ENCODE measurements at regions not wholly inside any gene's neighbourhood (a gene's known extent, or its start where the extent isn't known, plus 50 kb on each side); places are given as distances from the start of the nearest gene placed in this dataset.
"Not testable (repeated sequence)": the region's sequence is repeated elsewhere in the genome, so short reads cannot be mapped to it uniquely, and the experiment has no call there.

GRCh38 chr5:118551031-118551430 lies 437.3 kb downstream of the DTWD2 start:
- DNase-seq: no peak
- H3K4me3 ChIP-seq: no peak overlapping the region
- no peaks in the 10 kb centered on the region for H3K36me3 ChIP-seq
- H3K9me3 ChIP-seq: no peaks in the 10 kb centered on the region
- peaks cover 3% of the 10 kb centered on the region; the same call in 1 of the 2 replicates for H3K27me3 ChIP-seq

DNA sequence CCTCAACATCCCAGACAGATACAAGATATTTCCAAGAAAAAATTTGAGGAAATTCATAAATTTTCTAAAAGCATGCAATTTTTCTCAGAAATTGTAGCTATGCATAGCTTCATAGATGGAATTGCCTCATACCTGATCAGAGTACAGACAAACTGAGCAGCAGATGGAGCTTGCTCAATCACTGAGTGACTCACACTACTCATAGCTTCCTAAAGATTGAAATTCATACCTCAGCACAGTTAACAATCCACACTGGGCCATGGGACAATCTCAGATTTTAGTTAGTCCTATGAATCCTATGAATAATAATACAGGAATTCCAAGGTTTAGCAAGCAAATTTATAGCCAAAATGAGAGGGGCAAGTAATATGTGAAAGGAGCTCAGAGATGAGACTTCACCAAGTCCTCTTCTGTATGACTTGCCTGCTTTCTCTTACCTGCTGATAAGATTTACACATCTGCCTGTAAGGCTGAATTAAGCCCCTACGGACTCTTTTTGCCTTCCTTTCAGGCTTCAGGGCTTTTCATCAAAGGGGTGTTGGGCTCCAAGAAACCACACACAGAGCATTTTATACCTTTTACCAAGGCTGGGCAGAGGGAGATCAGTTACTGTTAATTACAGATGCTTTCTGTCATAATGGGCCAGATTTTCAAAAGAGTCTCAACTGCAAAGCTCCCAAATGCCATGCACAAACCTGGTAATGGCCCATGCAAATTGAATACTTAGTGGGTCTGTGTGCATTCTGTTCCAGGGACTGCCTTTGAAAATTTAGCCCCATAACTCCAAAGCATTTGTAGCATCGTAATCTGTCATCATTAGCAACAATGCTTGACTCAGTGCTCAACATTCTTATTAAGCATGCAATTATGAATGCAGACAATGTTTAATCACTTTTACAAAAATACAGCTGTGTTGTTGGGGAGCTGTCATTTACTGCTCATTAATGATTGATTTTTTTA lies 439.3 kb downstream of the DTWD2 start:
- peak; percentile 34 for DNase-seq
- Histone ChIP-seq H3K27me3 (peaks cover 7% of the 10 kb centered on the region; the same call in 1 of the 2 replicates), H3K36me3 (no peaks in the 10 kb centered on the region), H3K4me3 (no peak overlapping the region), H3K9me3 (no peaks in the 10 kb centered on the region)

DNA sequence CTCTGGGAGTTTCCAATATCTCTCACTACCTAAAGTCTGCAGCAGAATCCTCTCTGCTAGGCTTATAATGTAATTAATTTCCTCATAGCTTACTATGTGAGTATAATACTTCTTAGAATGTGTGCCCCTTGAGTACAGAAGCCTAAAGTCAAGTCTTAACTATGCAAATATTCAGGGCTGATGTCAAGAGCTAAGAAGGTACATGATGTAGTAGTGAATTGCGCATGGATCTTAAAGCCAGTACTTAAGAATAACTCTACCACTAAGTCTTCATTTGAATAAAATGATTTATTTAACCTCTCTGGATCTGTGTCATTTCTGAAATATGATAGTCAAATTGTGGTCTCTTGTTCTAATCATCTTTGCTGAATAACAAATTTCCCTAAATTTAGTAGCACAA lies 442.9 kb downstream of the DTWD2 start:
- no peak for DNase-seq
- Histone ChIP-seq H3K9me3 (no peaks in the 10 kb centered on the region), H3K36me3 (no peaks in the 10 kb centered on the region), H3K4me3 (no peak overlapping the region), H3K27me3 (peaks cover 5% of the 10 kb centered on the region; the same call in 1 of the 2 replicates)

GRCh38 chr5:118544887-118545449 lies 443.4 kb downstream of the DTWD2 start:
- H3K36me3 ChIP-seq: no peaks in the 10 kb centered on the region
- H3K4me3 ChIP-seq: no peak overlapping the region
- peaks cover 4% of the 10 kb centered on the region; the same call in 1 of the 2 replicates for H3K27me3 ChIP-seq
- no peak for DNase-seq
- no peaks in the 10 kb centered on the region for H3K9me3 ChIP-seq

DNA sequence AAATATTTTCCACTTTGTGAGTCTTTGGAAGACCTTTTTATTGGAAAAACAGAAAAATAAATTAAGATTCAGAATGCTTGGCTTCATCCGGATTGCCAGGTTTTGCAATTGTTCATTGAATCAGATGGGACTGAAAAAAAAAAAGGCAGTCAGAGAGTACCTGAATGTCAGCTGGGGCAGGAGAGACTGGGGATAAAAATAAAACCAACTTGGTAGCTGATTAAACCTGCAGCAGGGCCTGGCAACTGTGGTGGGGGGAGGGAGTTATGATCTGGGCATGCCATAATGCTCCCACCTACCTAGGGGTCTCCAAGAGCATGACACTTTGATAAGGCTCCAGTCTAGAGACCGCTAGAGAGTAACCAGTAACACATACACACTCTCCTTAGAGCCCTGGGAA lies 454.4 kb downstream of the DTWD2 start:
- no peaks in the 10 kb centered on the region for H3K36me3 ChIP-seq

DNA sequence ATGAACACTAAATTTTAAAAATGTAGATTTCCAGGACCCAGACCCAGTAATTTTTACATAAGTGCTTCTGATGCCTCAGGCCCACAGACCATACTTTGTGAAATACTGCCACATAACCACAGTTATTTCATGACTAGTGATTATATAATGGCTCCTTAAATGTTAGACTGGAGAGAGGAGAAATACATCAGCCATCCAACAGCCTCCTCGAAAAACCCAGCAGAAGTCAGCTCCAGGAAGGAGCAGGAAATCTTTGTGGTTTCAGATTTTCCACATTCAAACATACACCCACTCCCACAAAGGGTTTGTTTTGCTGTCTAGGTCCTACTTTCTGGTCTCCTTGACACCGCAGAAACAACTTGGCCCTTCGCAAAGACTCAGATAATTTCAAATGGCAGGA lies 455.2 kb downstream of the DTWD2 start:
- no peaks in the 10 kb centered on the region for H3K9me3 ChIP-seq
- no peak overlapping the region for H3K4me3 ChIP-seq
- no peak for DNase-seq
- H3K36me3 ChIP-seq: no peaks in the 10 kb centered on the region
- H3K27me3 ChIP-seq: peaks cover 2% of the 10 kb centered on the region; the same call in 1 of the 2 replicates

More for the DNA sequence above, 454.4 kb downstream of the DTWD2 start:
- Histone ChIP-seq H3K4me3 (no peak overlapping the region), H3K27me3 (peaks cover 2% of the 10 kb centered on the region; the same call in 1 of the 2 replicates), H3K9me3 (no peaks in the 10 kb centered on the region)
- DNase-seq: no peak

GRCh38 chr5:118531276-118531675 lies 457.1 kb downstream of the DTWD2 start:
- H3K4me3 ChIP-seq: no peak overlapping the region
- no peaks in the 10 kb centered on the region for H3K9me3 ChIP-seq
- no peaks in the 10 kb centered on the region for H3K36me3 ChIP-seq
- peaks cover 2% of the 10 kb centered on the region; the same call in 1 of the 2 replicates for H3K27me3 ChIP-seq
- DNase-seq: no peak

DNA sequence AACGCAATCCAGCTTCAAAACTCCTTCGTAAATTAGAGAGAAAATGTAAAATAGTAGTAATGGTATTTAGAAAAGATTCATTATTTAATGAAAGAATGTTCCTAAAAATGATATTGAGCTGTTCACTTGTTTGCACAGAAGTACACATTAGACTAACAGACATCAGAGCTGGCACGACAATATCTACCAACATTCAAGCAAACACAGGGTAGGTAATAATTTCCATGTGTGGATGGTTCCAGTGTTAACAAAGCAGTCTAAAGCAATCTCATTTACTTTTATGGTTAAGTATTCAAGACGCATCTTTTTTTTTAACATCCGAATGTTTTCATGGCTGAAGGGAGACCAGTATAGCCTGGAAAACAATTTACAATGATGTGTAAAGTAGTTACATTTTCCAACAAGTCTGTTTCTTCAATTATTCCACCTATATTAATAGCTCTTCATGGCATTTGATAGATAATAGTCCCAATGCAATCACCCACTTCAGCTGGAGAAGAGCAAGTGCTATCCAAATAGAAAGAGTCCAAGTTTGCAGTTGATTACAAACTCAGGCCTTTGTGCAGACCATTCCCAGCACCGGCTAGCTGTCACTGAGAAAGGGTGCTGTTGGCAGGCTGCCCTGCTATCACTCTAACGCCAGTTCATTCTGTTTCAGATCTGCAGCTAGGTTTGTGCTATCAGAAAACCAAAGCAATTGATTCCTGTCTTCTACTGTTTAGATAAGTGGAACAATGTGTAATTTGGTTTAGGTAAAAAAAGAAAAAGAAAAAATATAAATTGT lies 458.8 kb downstream of the DTWD2 start:
- Histone ChIP-seq H3K27me3 (peaks cover 2% of the 10 kb centered on the region; the same call in 1 of the 2 replicates), H3K36me3 (no peaks in the 10 kb centered on the region), H3K4me3 (no peak overlapping the region), H3K9me3 (no peaks in the 10 kb centered on the region)
- DNase-seq: no peak

DNA sequence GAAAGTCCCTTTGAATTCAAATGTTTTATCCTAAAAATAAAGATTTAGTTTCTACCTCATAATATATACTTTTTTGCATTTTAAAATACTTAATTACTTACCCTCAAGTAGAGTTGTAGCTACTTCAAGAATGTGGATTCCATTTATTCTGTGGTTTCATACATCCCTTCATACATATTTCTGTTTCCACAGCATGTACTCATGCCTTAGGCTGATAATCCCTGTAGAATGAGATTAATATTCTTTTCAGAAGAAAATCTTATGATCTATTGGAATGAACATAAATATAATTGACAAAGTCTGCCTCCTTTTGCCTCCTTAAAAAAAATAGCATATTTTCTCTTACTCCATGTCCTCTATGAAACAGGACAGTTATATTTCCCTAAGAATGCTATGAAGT lies 465.7 kb downstream of the DTWD2 start:
- Histone ChIP-seq H3K36me3 (no peaks in the 10 kb centered on the region), H3K27me3 (no peaks in the 10 kb centered on the region), H3K9me3 (no peaks in the 10 kb centered on the region), H3K4me3 (no peak overlapping the region)
- no peak for DNase-seq

GRCh38 chr5:118520771-118521415 lies 467.5 kb downstream of the DTWD2 start:
- no peaks in the 10 kb centered on the region for H3K27me3 ChIP-seq

GRCh38 chr5:118519466-118519865 lies 468.9 kb downstream of the DTWD2 start:
- Histone ChIP-seq H3K27me3 (no peaks in the 10 kb centered on the region), H3K9me3 (no peaks in the 10 kb centered on the region), H3K36me3 (no peaks in the 10 kb centered on the region), H3K4me3 (no peak overlapping the region)
- no peak for DNase-seq

More at GRCh38 chr5:118520771-118521415, 467.5 kb downstream of the DTWD2 start:
- DNase-seq: no peak
- Histone ChIP-seq H3K4me3 (no peak overlapping the region), H3K36me3 (no peaks in the 10 kb centered on the region), H3K9me3 (no peaks in the 10 kb centered on the region)

- no peak overlapping the region for H3K4me3 ChIP-seq
- H3K27me3 ChIP-seq: no peaks in the 10 kb centered on the region
- no peaks in the 10 kb centered on the region for H3K9me3 ChIP-seq
- H3K36me3 ChIP-seq: no peaks in the 10 kb centered on the region
- no peak for DNase-seq
Measured at GRCh38 chr5:118518720-118519119, 469.6 kb downstream of the DTWD2 start.

- no peak for DNase-seq
- Histone ChIP-seq H3K9me3 (no peaks in the 10 kb centered on the region), H3K4me3 (no peak overlapping the region), H3K36me3 (no peaks in the 10 kb centered on the region), H3K27me3 (peaks cover 3% of the 10 kb centered on the region; the same call in 1 of the 2 replicates)
Measured at GRCh38 chr5:118511846-118512245, 476.5 kb downstream of the DTWD2 start.

- Histone ChIP-seq H3K4me3 (no peak overlapping the region), H3K9me3 (no peaks in the 10 kb centered on the region), H3K36me3 (no peaks in the 10 kb centered on the region), H3K27me3 (peaks cover 3% of the 10 kb centered on the region; the same call in 1 of the 2 replicates)
- DNase-seq: no peak
Measured at GRCh38 chr5:118506217-118506852, 482.0 kb downstream of the DTWD2 start.

GRCh38 chr5:118502232-118502631 lies 486.1 kb downstream of the DTWD2 start:
- DNase-seq, H3K9me3 ChIP-seq: not testable (repeated sequence)

DNA sequence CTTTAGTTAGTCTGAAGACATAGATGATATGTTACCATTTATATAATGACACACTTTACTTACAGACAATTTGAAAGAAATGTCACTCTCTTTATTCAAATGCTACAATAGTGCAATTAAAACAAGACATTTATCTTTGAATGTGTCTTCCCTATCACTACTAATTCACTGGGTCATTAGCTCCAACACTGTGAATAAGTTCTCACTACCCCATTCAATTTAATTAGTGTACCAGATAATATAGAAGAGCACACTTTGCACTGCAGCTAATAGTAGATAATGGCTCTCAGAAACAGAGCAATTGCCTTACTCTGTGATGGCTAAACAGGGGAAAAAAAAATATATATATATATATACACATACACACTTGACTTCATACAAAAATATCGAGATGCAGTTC lies 497.0 kb downstream of the DTWD2 start:
- Histone ChIP-seq H3K9me3 (no peaks in the 10 kb centered on the region), H3K4me3 (no peak overlapping the region), H3K36me3 (no peaks in the 10 kb centered on the region), H3K27me3 (no peaks in the 10 kb centered on the region)
- no peak for DNase-seq

More at GRCh38 chr5:118502232-118502631, 486.1 kb downstream of the DTWD2 start:
- H3K4me3 ChIP-seq, H3K27me3 ChIP-seq, H3K36me3 ChIP-seq: not testable (repeated sequence)
